ENCODE measurements at regions not wholly inside any gene's neighbourhood (a gene's known extent, or its start where the extent isn't known, plus 50 kb on each side); places are given as distances from the start of the nearest gene placed in this dataset.

GRCh38 chr3:72397586-72397985, 450.7 kb downstream of the SHQ1 start:
- DNase-seq = peak; percentile 10

- no peak for DNase-seq
These were observed 451.3 kb downstream of the SHQ1 start for GRCh38 chr3:72396899-72397298.

GRCh38 chr3:72395776-72396311, 452.4 kb downstream of the SHQ1 start:
- no peak for DNase-seq

- DNase-seq = no peak
These were observed 454.8 kb downstream of the SHQ1 start for GRCh38 chr3:72393455-72393854.

- DNase-seq = no peak
These were observed 456.6 kb downstream of the SHQ1 start for GRCh38 chr3:72391659-72392058.

- no peak for DNase-seq
These were observed 457.4 kb downstream of the SHQ1 start for GRCh38 chr3:72390841-72391240.

- no peak for DNase-seq
These were observed 459.6 kb downstream of the SHQ1 start for GRCh38 chr3:72388644-72389043.

- DNase-seq = no peak
These were observed 460.1 kb downstream of the SHQ1 start for GRCh38 chr3:72388117-72388516.

- DNase-seq = no peak
These were observed 461.8 kb downstream of the SHQ1 start for GRCh38 chr3:72386327-72387000.

- no peak for DNase-seq
These were observed 463.1 kb downstream of the SHQ1 start for GRCh38 chr3:72385167-72385566.

GRCh38 chr3:72384602-72385001, 463.6 kb downstream of the SHQ1 start:
- no peak for DNase-seq

- DNase-seq = no peak
These were observed 464.4 kb downstream of the SHQ1 start for GRCh38 chr3:72383883-72384282.

GRCh38 chr3:72383230-72383629, 465.0 kb downstream of the SHQ1 start:
- DNase-seq = no peak

GRCh38 chr3:72382460-72382859, 465.8 kb downstream of the SHQ1 start:
- DNase-seq = no peak

GRCh38 chr3:72381584-72381983, 466.7 kb downstream of the SHQ1 start:
- DNase-seq = no peak

- no peak for DNase-seq
These were observed 467.3 kb downstream of the SHQ1 start for GRCh38 chr3:72380711-72381493.

GRCh38 chr3:72380193-72380592, 468.1 kb downstream of the SHQ1 start:
- no peak for DNase-seq

- DNase-seq = no peak
These were observed 468.6 kb downstream of the SHQ1 start for GRCh38 chr3:72379500-72380187.

GRCh38 chr3:72378287-72378686, 470.0 kb downstream of the SHQ1 start:
- no peak for DNase-seq

GRCh38 chr3:72376956-72377710, 471.1 kb downstream of the SHQ1 start:
- no peak for DNase-seq

- DNase-seq = no peak
These were observed 472.8 kb downstream of the SHQ1 start for GRCh38 chr3:72375237-72376076.

Data from muscle of arm (tissue), 1 donor.